Naive thymus-derived CD4-positive, alpha-beta T cell (primary cell): ENCODE measurements at regions not wholly inside any gene's neighbourhood (a gene's known extent, or its start where the extent isn't known, plus 50 kb on each side); places are given as distances from the start of the nearest gene placed in this dataset.

Experiments
- ATAC-seq: fragments of 150-1000 bp; cut with Tn5 transposase; 2 replicates; pipeline ENCODE4 v1.10.0; 2021; ENCODE audit warnings: mild to moderate bottlenecking, moderate library complexity
- CTCF ChIA-PET: fragments of 350-600 bp; sonication (Branson Sonifier 250); formaldehyde crosslinking; loops from one replicate; lab custom pipeline; 2021; ENCODE audit warnings: antibody characterized with exemption; lab: Charles Lee
- POLR2A ChIA-PET: fragments of 350-600 bp; sonication (Branson Sonifier 250); formaldehyde crosslinking; loops from one replicate; lab custom pipeline; 2021; ENCODE audit warnings: antibody characterized with exemption, inconsistent platforms; lab: Charles Lee
- DNase-seq, 9 donors: peaks; one replicate each; pipeline versions ENCODE4 v3.0.0 to v3.0.0-alpha.2; 2020 to 2022; ENCODE audit warnings: mixed read lengths in 1 of 9
- H3K27ac ChIP-seq: one replicate; pipeline ENCODE4 v1.7.0; 2013; ENCODE audit warnings: mild to moderate bottlenecking, low read depth, low read length, moderate library complexity
- H3K27me3 ChIP-seq, 2 donors: one replicate each; pipeline ENCODE4 v1.7.0; 2013; ENCODE audit warnings: low read length in 2 of 2, mild to moderate bottlenecking in 2 of 2, moderate library complexity in 2 of 2; ENCODE audit not compliant: control insufficient read depth in 2 of 2, insufficient read depth in 2 of 2
- H3K36me3 ChIP-seq, 3 experiments: 1 replicate in 2 of 3; 2 replicates in 1 of 3; pipeline ENCODE4 v1.7.0; 2013; ENCODE audit warnings: low read length in 3 of 3, mild to moderate bottlenecking in 3 of 3, moderate library complexity in 1 of 3; ENCODE audit not compliant: insufficient read depth in 3 of 3, control insufficient read depth in 2 of 3
- H3K4me1 ChIP-seq, 2 donors: one replicate each; pipeline ENCODE4 v1.7.0; 2013; ENCODE audit warnings: low read length in 2 of 2, mild to moderate bottlenecking in 2 of 2, moderate library complexity in 1 of 2; ENCODE audit not compliant: control insufficient read depth in 2 of 2, insufficient read depth in 2 of 2
- H3K4me3 ChIP-seq: 2 replicates; pipeline ENCODE4 v1.7.0; 2013; ENCODE audit warnings: mild to moderate bottlenecking, low read length
- H3K9me3 ChIP-seq, 3 experiments: 1 replicate in 2 of 3; 2 replicates in 1 of 3; pipeline ENCODE4 v1.7.0; 2013; ENCODE audit warnings: low read length in 3 of 3; ENCODE audit not compliant: control insufficient read depth in 2 of 3
- H3K27ac Mint-ChIP-seq, 9 donors: one replicate each; pipeline ENCODE4 v1.8.0; 2020 to 2022; ENCODE audit warnings: mixed read lengths in 9 of 9, mild to moderate bottlenecking in 8 of 9, moderate library complexity in 5 of 9, inconsistent platforms in 2 of 9
- H3K27me3 Mint-ChIP-seq, 5 donors: one replicate each; pipeline ENCODE4 v1.8.0; 2021 to 2022; ENCODE audit warnings: mixed read lengths in 5 of 5, mild to moderate bottlenecking in 1 of 5
- H3K36me3 Mint-ChIP-seq, 5 donors: one replicate each; pipeline ENCODE4 v1.8.0; 2020 to 2022; ENCODE audit warnings: mixed read lengths in 5 of 5, mild to moderate bottlenecking in 3 of 5, inconsistent platforms in 1 of 5
- H3K4me1 Mint-ChIP-seq, 7 donors: one replicate each; pipeline ENCODE4 v1.8.0; 2020 to 2022; ENCODE audit warnings: mixed read lengths in 7 of 7, mild to moderate bottlenecking in 3 of 7, inconsistent platforms in 1 of 7
- H3K4me3 Mint-ChIP-seq, 10 donors: one replicate each; pipeline ENCODE4 v1.8.0; 2020 to 2022; ENCODE audit warnings: mild to moderate bottlenecking in 10 of 10, mixed read lengths in 10 of 10, moderate library complexity in 6 of 10, inconsistent platforms in 2 of 10
- H3K9me3 Mint-ChIP-seq, 11 donors: one replicate each; pipeline ENCODE4 v1.8.0; 2020 to 2022; ENCODE audit warnings: mixed read lengths in 11 of 11, mild to moderate bottlenecking in 4 of 11, inconsistent platforms in 1 of 11, moderate library complexity in 1 of 11
- intact Hi-C, 2 donors: fragments of 100-400 bp; cut with micrococcal nuclease; formaldehyde crosslinking; loops; one replicate each; pipeline ENCODE4 v1.15.1; 2023

DNA sequence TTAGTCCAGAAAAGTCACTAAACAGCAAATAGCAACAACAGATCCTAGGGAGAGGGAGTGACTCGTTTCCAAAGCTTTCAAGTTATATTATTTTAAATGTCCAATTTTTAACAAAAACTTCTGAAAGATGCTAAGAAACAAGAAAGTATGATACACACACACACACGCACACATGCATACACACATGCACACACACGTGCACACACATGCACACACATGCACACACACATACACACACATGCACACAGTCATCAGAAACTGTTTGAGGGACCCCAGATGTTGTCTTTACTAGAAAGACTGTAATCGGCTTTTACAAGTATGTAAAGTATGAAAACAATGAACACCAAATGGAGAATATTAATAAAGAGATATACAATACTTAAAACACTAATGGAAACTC lies 825.4 kb downstream of the UQCRFS1 start:
- H3K9me3 Mint-ChIP-seq, result peaks cover 5 to 17% (median 8%) of the 10 kb centered on the region in 11 donors
- peaks cover 0 to 46% (median 0%) of the 10 kb centered on the region in 5 donors for H3K36me3 Mint-ChIP-seq
- Histone ChIP-seq H3K4me1 (no peaks in the 10 kb centered on the region), H3K27ac (no peak overlapping the region), H3K4me3 (no peak overlapping the region), H3K36me3 (no peaks in the 10 kb centered on the region), H3K9me3 (no peaks in the 10 kb centered on the region), H3K27me3 (no peaks in the 10 kb centered on the region)
- H3K4me1 Mint-ChIP-seq, result peaks cover 0 to 65% (median 4%) of the 10 kb centered on the region in 7 donors
- no peak overlapping the region for H3K27ac Mint-ChIP-seq
- no peak for DNase-seq
- H3K27me3 Mint-ChIP-seq, result no peaks in the 10 kb centered on the region
- H3K4me3 Mint-ChIP-seq, result peak overlapping the region in 1 of 10 donors; percentile 27
- intact Hi-C loops, result loop anchor here in 1 of 2 donors (5.0 kb wide), 1 partner anchor 80 kb away; no protein-coding TSS in a partner anchor
- ChIA-PET POLR2A (no interaction called here), CTCF (no interaction called here)
- no peak for ATAC-seq

DNA sequence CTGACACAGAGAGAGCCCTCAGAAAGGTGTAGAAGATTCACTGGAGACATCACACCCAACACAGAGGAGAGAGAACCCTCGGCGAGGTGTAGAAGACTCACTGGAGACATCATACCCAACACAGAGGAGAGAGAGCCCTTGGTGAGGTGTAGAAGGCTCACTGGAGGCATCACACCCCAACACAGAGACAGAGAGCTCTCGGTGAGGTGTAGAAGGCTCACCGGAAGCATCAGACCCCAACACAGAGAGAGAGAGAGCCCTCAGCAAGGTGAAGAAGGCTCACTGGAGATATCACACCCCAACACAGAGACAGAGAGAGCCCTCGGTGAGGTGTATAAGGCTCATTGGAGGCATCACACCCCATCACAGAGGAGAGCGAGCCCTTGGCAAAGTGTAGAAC lies 826.5 kb downstream of the UQCRFS1 start:
- Mint-ChIP-seq H3K9me3 (peaks cover 5 to 21% (median 12%) of the 10 kb centered on the region in 11 donors), H3K4me3 (peak overlapping the region in 2 of 10 donors; percentile 73 to 82), H3K4me1 (peaks cover 0 to 63% (median 4%) of the 10 kb centered on the region in 7 donors), H3K36me3 (peaks cover 0 to 49% (median 0%) of the 10 kb centered on the region in 5 donors), H3K27me3 (peaks cover 0 to 6% (median 0%) of the 10 kb centered on the region in 5 donors), H3K27ac (peak overlapping the region in 3 of 9 donors; percentile 87 to 93 (median 93))
- Histone ChIP-seq H3K27me3 (no peaks in the 10 kb centered on the region), H3K36me3 (no peaks in the 10 kb centered on the region), H3K9me3 (no peaks in the 10 kb centered on the region), H3K4me1 (no peaks in the 10 kb centered on the region), H3K27ac (peak overlapping the region; percentile 51), H3K4me3 (no peak overlapping the region)
- intact Hi-C loops, result loop anchor here in 1 of 2 donors (5.0 kb wide), 1 partner anchor 81 kb away; no protein-coding TSS in a partner anchor
- DNase-seq, result no peak
- POLR2A ChIA-PET, result no interaction called here
- CTCF ChIA-PET, result no interaction called here
- no peak for ATAC-seq

DNA sequence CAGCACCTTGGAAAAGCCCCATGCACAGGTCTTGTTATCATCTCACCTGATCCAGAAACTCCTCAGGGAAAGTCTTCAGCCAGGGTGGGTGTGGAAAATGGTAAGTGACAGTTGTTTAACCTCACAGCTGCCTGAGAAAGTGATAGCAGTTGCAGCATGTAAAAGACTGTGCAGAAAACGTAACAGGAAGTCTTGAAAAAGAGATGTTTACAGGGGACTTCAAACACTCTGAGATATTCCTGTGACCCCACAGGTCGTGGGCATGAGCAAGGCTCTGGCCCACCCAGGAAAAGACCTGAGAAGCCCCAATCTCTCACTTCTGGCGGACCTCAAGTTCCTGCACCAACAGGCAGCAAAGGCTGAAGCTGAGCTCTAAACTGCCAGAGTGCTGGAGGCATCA lies 826.9 kb downstream of the UQCRFS1 start:
- DNase-seq (no peak), ATAC-seq (no peak)
- Histone ChIP-seq H3K4me1 (no peaks in the 10 kb centered on the region), H3K27ac (peak overlapping the region; percentile 51), H3K9me3 (no peaks in the 10 kb centered on the region), H3K27me3 (no peaks in the 10 kb centered on the region), H3K4me3 (no peak overlapping the region), H3K36me3 (no peaks in the 10 kb centered on the region)
- peak overlapping the region in 3 of 9 donors; percentile 87 to 93 (median 93) for H3K27ac Mint-ChIP-seq
- peaks cover 0 to 49% (median 0%) of the 10 kb centered on the region in 5 donors for H3K36me3 Mint-ChIP-seq
- H3K9me3 Mint-ChIP-seq, result peaks cover 5 to 21% (median 12%) of the 10 kb centered on the region in 11 donors
- peak overlapping the region in 2 of 10 donors; percentile 73 to 82 for H3K4me3 Mint-ChIP-seq
- H3K27me3 Mint-ChIP-seq, result peaks cover 0 to 6% (median 0%) of the 10 kb centered on the region in 5 donors
- ChIA-PET POLR2A (no interaction called here), CTCF (no interaction called here)
- H3K4me1 Mint-ChIP-seq, result peaks cover 0 to 65% (median 4%) of the 10 kb centered on the region in 7 donors
- intact Hi-C loops, result loop anchor here in 1 of 2 donors (5.0 kb wide), 1 partner anchor 81 kb away; no protein-coding TSS in a partner anchor

DNA sequence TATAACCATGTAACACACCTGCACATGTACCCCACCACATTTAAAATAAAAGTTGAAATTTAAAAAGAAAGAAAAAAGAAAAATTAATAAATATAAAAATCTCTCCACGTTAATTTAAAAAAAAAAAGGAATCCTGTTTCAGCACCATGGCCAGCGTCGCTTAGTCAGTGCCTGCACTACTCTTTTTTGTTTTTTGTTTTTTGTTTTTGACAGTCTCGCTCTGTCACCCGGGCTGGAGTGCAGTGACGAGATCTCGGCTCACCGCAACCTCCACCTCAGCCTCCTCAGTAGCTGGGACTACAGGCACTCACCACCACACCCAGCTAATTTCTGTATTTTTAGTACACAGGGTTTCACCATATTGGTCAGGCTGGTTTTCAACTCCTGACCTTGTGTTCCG lies 835.9 kb downstream of the UQCRFS1 start:
- H3K9me3 ChIP-seq, result no peaks in the 10 kb centered on the region
- H3K27ac Mint-ChIP-seq, result no peak overlapping the region
- H3K27me3 ChIP-seq, result no peaks in the 10 kb centered on the region
- no peaks in the 10 kb centered on the region for H3K4me1 ChIP-seq
- H3K9me3 Mint-ChIP-seq, result peaks cover 3 to 19% (median 6%) of the 10 kb centered on the region in 11 donors
- CTCF ChIA-PET, result interaction anchor here (0.7 kb wide), 1 partner anchor 459 kb away, joined by 3 read pairs; no protein-coding TSS in a partner anchor
- ATAC-seq, result no peak
- no peak overlapping the region for H3K27ac ChIP-seq
- no peak overlapping the region for H3K4me3 ChIP-seq
- POLR2A ChIA-PET, result no interaction called here
- peaks cover 0 to 43% (median 0%) of the 10 kb centered on the region in 5 donors for H3K36me3 Mint-ChIP-seq
- H3K36me3 ChIP-seq, result no peaks in the 10 kb centered on the region
- DNase-seq, result no peak
- intact Hi-C loops, result no loop called here
- H3K27me3 Mint-ChIP-seq, result peaks cover 0 to 6% (median 0%) of the 10 kb centered on the region in 5 donors
- no peak overlapping the region for H3K4me3 Mint-ChIP-seq
- peaks cover 0 to 31% (median 0%) of the 10 kb centered on the region in 7 donors for H3K4me1 Mint-ChIP-seq

DNA sequence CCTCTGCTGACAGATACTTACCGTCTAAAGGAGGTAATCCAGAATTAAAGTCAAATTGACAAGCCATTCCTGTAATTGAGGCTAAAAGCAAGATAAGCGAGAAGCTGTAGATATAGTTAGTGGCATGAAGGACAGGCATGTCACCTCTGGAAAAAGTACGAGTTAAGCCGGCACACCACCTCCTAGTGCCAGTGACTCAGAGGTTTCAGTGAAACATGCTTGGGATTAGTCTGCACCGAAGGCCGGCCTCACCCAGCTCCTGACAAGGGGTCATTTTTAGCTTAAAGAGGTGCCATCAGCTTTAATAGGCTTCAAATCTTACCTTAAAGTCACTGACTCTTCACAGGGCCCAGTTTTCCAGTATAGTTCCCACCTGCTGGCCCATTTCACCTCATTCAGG lies 838.0 kb downstream of the UQCRFS1 start:
- H3K27ac Mint-ChIP-seq, result no peak overlapping the region
- H3K36me3 ChIP-seq, result no peaks in the 10 kb centered on the region
- peaks cover 4 to 22% (median 12%) of the 10 kb centered on the region in 11 donors for H3K9me3 Mint-ChIP-seq
- H3K27me3 Mint-ChIP-seq, result peaks cover 0 to 5% (median 0%) of the 10 kb centered on the region in 5 donors
- H3K27me3 ChIP-seq, result no peaks in the 10 kb centered on the region
- no peak overlapping the region for H3K4me3 Mint-ChIP-seq
- peaks cover 0 to 21% (median 0%) of the 10 kb centered on the region in 7 donors for H3K4me1 Mint-ChIP-seq
- H3K4me1 ChIP-seq, result no peaks in the 10 kb centered on the region
- ChIA-PET CTCF (no interaction called here), POLR2A (no interaction called here)
- no peak for ATAC-seq
- no peak overlapping the region for H3K4me3 ChIP-seq
- no peaks in the 10 kb centered on the region for H3K9me3 ChIP-seq
- no peak for DNase-seq
- intact Hi-C loops, result no loop called here
- peaks cover 0 to 45% (median 0%) of the 10 kb centered on the region in 5 donors for H3K36me3 Mint-ChIP-seq
- no peak overlapping the region for H3K27ac ChIP-seq

- Histone ChIP-seq H3K4me1 (no peaks in the 10 kb centered on the region), H3K27ac (no peak overlapping the region), H3K9me3 (no peaks in the 10 kb centered on the region), H3K4me3 (no peak overlapping the region), H3K27me3 (no peaks in the 10 kb centered on the region), H3K36me3 (no peaks in the 10 kb centered on the region)
- peaks cover 0 to 10% (median 0%) of the 10 kb centered on the region in 5 donors for H3K27me3 Mint-ChIP-seq
- H3K9me3 Mint-ChIP-seq, result peaks cover 3 to 19% (median 10%) of the 10 kb centered on the region in 11 donors
- DNase-seq (no peak), ATAC-seq (no peak)
- intact Hi-C loops, result no loop called here
- no peak overlapping the region for H3K4me3 Mint-ChIP-seq
- H3K4me1 Mint-ChIP-seq, result peaks cover 0 to 15% (median 0%) of the 10 kb centered on the region in 7 donors
- H3K27ac Mint-ChIP-seq, result no peak overlapping the region
- peaks cover 0 to 33% (median 0%) of the 10 kb centered on the region in 5 donors for H3K36me3 Mint-ChIP-seq
- ChIA-PET CTCF (no interaction called here), POLR2A (no interaction called here)
These were observed 840.2 kb downstream of the UQCRFS1 start for GRCh38 chr19:28372576-28373247.
